ENCODE measurements at regions not wholly inside any gene's neighbourhood (a gene's known extent, or its start where the extent isn't known, plus 50 kb on each side); places are given as distances from the start of the nearest gene placed in this dataset.

DNA sequence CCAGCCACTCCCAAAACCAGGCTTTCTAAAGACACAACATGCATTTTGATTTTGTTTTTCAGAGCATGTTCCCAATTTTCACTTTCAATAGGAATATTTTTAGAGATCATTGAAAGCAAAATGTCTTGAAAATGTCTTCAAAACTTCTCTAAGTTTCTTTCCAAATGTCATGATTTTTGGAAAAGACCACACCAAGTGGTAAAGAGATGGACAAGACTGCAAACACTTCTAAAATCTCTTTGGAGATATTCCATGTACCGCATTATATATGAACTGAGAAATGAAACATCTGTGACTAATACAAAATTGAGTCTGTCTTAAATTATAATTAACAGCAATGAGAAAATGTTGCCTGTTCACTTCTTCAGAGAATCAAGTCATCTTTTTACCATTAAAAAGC lies 418.0 kb upstream of the PKN2 start:
- no peak overlapping the region for H3K4me3 ChIP-seq (ENCODE audit: low read depth, low read length)
- TF ChIP-seq CTCF (IDR thresholded peaks at IDR 0.05; ENCODE audit: insufficient read depth, low read depth, low read length) = no peak
- no peak for DNase-seq (ENCODE audit: low read depth)

GRCh38 chr1:88272216-88272615 lies 411.9 kb upstream of the PKN2 start:
- no peak overlapping the region for H3K4me3 ChIP-seq (ENCODE audit: low read depth, low read length)
- DNase-seq (ENCODE audit: low read depth) = no peak
- no peak for TF ChIP-seq CTCF (IDR thresholded peaks at IDR 0.05; ENCODE audit: insufficient read depth, low read depth, low read length)

- no peak for TF ChIP-seq CTCF (IDR thresholded peaks at IDR 0.05; ENCODE audit: insufficient read depth, low read depth, low read length)
- no peak overlapping the region for H3K4me3 ChIP-seq (ENCODE audit: low read depth, low read length)
- DNase-seq (ENCODE audit: low read depth) = no peak
Measured at GRCh38 chr1:88274431-88274830, 409.6 kb upstream of the PKN2 start.

- no peak overlapping the region for H3K4me3 ChIP-seq (ENCODE audit: low read depth, low read length)
- no peak for TF ChIP-seq CTCF (IDR thresholded peaks at IDR 0.05; ENCODE audit: insufficient read depth, low read depth, low read length)
- DNase-seq (ENCODE audit: low read depth) = no peak
Measured at GRCh38 chr1:88275259-88275862, 408.7 kb upstream of the PKN2 start.

DNA sequence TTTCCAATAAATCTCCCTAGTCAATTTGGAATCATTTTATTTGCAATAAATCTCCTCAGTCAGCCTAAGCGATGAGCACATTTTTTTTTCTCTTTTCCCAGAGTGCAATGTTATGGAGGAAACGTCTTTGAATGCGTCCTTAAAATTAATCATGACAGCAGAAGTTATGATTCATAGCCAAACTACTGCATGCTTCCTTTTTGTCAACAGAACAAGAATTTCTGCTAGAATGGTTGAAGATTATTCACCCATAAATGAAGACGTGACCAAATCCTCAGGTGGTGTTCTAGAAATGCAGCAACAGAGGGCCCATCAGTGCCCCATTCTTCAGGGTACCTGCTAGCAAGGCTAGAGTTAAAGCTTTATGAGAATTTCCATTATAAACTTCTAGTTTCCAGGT lies 407.9 kb upstream of the PKN2 start:
- no peak overlapping the region for H3K4me3 ChIP-seq (ENCODE audit: low read depth, low read length)
- DNase-seq (ENCODE audit: low read depth) = peak; percentile 5
- TF ChIP-seq CTCF (IDR thresholded peaks at IDR 0.05; ENCODE audit: insufficient read depth, low read depth, low read length) = no peak

DNA sequence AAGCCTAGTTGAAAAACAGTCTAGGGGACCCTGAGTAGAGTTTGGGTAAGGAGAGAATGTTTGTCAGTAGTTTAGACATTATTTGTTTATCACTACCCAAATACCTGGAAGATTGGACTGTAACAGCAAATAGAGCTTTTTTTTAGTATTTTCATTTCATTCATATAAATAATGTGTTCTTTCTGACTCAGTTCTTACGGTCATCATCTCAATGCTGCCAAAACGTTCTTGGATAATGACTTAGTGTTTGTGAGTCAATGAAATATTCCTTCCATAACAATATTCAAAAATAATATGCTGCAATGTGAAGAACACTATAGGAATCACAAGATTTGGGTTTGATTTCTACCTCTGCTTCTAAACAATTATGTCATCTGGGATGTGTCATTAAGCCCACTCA lies 400.0 kb upstream of the PKN2 start:
- TF ChIP-seq CTCF (IDR thresholded peaks at IDR 0.05; ENCODE audit: insufficient read depth, low read depth, low read length) = no peak
- no peak for DNase-seq (ENCODE audit: low read depth)
- H3K4me3 ChIP-seq (ENCODE audit: low read depth, low read length) = no peak overlapping the region
